ENCODE measurements at regions not wholly inside any gene's neighbourhood (a gene's known extent, or its start where the extent isn't known, plus 50 kb on each side); places are given as distances from the start of the nearest gene placed in this dataset.

GRCh38 chr3:18241837-18242236 lies 183.3 kb downstream of the SATB1 start:
- TF ChIP-seq CTCF (IDR thresholded peaks at IDR 0.05; ENCODE audit: insufficient read depth, low read length) (no peak), POLR2AphosphoS5 (IDR thresholded peaks at IDR 0.05; ENCODE audit: low read depth) (no peak)

Data from HL-60 (cell line).